ENCODE measurements at regions not wholly inside any gene's neighbourhood (a gene's known extent, or its start where the extent isn't known, plus 50 kb on each side); places are given as distances from the start of the nearest gene placed in this dataset.

GRCh38 chr9:108673386-108673785, 182.4 kb downstream of the ACTL7B start:
- TF ChIP-seq CTCF (IDR thresholded peaks at IDR 0.05): no peak
- no peak for TF ChIP-seq POLR2AphosphoS5 (IDR thresholded peaks at IDR 0.05; ENCODE audit: insufficient read depth in 1 of 2, low read depth in 1 of 2)

Data from vagina (tissue), 2 donors.